H9 (cell line): ENCODE measurements at regions not wholly inside any gene's neighbourhood (a gene's known extent, or its start where the extent isn't known, plus 50 kb on each side); places are given as distances from the start of the nearest gene placed in this dataset.

ENCODE experiments used
- DNase-seq: peaks from one replicate; pipeline ENCODE4 v3.0.0-alpha.2; 2017
- H2AFZ ChIP-seq: one replicate; pipeline ENCODE4 v1.6.1; 2013; ENCODE audit warnings: mild to moderate bottlenecking, low read length, control low read depth, moderate library complexity
- H2AK5ac ChIP-seq: 2 replicates; pipeline ENCODE4 v1.6.1; 2013; ENCODE audit warnings: low read length, control low read depth, mixed read lengths; ENCODE audit not compliant: insufficient read length
- H2BK120ac ChIP-seq: one replicate; pipeline ENCODE4 v1.6.1; 2013; ENCODE audit warnings: low read depth, mild to moderate bottlenecking, low read length, control low read depth, inconsistent platforms; ENCODE audit not compliant: poor library complexity, severe bottlenecking
- H2BK12ac ChIP-seq: 2 replicates; pipeline ENCODE4 v1.6.1; 2013; ENCODE audit warnings: low read length, control low read depth, mixed read lengths, low read depth; ENCODE audit not compliant: insufficient read length
- H2BK15ac ChIP-seq: 2 replicates; pipeline ENCODE4 v1.6.1; 2013; ENCODE audit warnings: low read depth, low read length, control low read depth
- H2BK20ac ChIP-seq: one replicate; pipeline ENCODE4 v1.6.1; 2013; ENCODE audit warnings: low read depth, mild to moderate bottlenecking, low read length, control low read depth, inconsistent platforms; ENCODE audit not compliant: poor library complexity, severe bottlenecking
- H2BK5ac ChIP-seq: 2 replicates; pipeline ENCODE4 v1.6.1; 2013; ENCODE audit warnings: low read length, control low read depth, mixed read lengths; ENCODE audit not compliant: insufficient read length
- H3K14ac ChIP-seq: 2 replicates; pipeline ENCODE4 v1.6.1; 2013; ENCODE audit warnings: low read length, control low read depth; ENCODE audit not compliant: insufficient read depth
- H3K18ac ChIP-seq: 2 replicates; pipeline ENCODE4 v1.6.1; 2013; ENCODE audit warnings: low read depth, mild to moderate bottlenecking, mixed read lengths, low read length, control low read depth; ENCODE audit not compliant: insufficient read length
- H3K23ac ChIP-seq: 2 replicates; pipeline ENCODE4 v1.6.1; 2013; ENCODE audit warnings: low read length, control low read depth, mixed read lengths, low read depth; ENCODE audit not compliant: insufficient read length
- H3K23me2 ChIP-seq: 2 replicates; pipeline ENCODE4 v1.6.1; 2013; ENCODE audit warnings: low read depth, mild to moderate bottlenecking, mixed read lengths, low read length, control low read depth; ENCODE audit not compliant: insufficient read length, poor library complexity, severe bottlenecking
- H3K27ac ChIP-seq: 2 replicates; pipeline ENCODE4 v1.5.1; 2013; ENCODE audit warnings: low read length, control low read depth, mixed read lengths, low read depth; ENCODE audit not compliant: insufficient read length
- H3K27me3 ChIP-seq: 2 replicates; pipeline ENCODE4 v1.6.1; 2013; ENCODE audit warnings: low read length, control low read depth, inconsistent platforms; ENCODE audit not compliant: insufficient read depth
- H3K4ac ChIP-seq: 2 replicates; pipeline ENCODE4 v1.6.1; 2013; ENCODE audit warnings: low read depth, mild to moderate bottlenecking, control low read depth, inconsistent platforms, low read length, moderate library complexity
- H3K4me1 ChIP-seq: 2 replicates; pipeline ENCODE4 v1.6.1; 2013; ENCODE audit warnings: low read length, control low read depth, inconsistent platforms; ENCODE audit not compliant: insufficient read depth
- H3K4me2 ChIP-seq: 2 replicates; pipeline ENCODE4 v1.6.1; 2013; ENCODE audit warnings: low read length, control low read depth, mixed read lengths; ENCODE audit not compliant: insufficient read length, insufficient read depth
- H3K56ac ChIP-seq: 2 replicates; pipeline ENCODE4 v1.6.1; 2013; ENCODE audit warnings: low read depth, mild to moderate bottlenecking, mixed read lengths, low read length, control low read depth; ENCODE audit not compliant: insufficient read length
- H3K79me1 ChIP-seq: 2 replicates; pipeline ENCODE4 v1.6.1; 2013; ENCODE audit warnings: low read depth, mild to moderate bottlenecking, moderate library complexity, low read length, control low read depth, inconsistent platforms; ENCODE audit not compliant: insufficient read depth, poor library complexity, severe bottlenecking
- H3K79me2 ChIP-seq: 2 replicates; pipeline ENCODE4 v1.6.1; 2013; ENCODE audit warnings: low read length, control low read depth, inconsistent platforms; ENCODE audit not compliant: insufficient read depth
- H3K9ac ChIP-seq: 2 replicates; pipeline ENCODE4 v1.6.1; 2013; ENCODE audit warnings: low read length, control low read depth, mixed read lengths; ENCODE audit not compliant: insufficient read length; ENCODE audit errors: extremely low read depth
- H3K9me3 ChIP-seq: one replicate; pipeline ENCODE4 v1.6.1; 2013; ENCODE audit warnings: low read depth, low read length, inconsistent platforms; ENCODE audit not compliant: control insufficient read depth
- H3T11ph ChIP-seq: one replicate; pipeline ENCODE4 v1.6.1; 2013; ENCODE audit warnings: mild to moderate bottlenecking, low read length, control low read depth, inconsistent platforms
- H4K20me1 ChIP-seq: one replicate; pipeline ENCODE4 v1.6.1; 2013; ENCODE audit not compliant: control insufficient read depth, insufficient read length, insufficient read depth
- H4K5ac ChIP-seq: 2 replicates; pipeline ENCODE4 v1.6.1; 2013; ENCODE audit warnings: low read depth, mild to moderate bottlenecking, mixed read lengths, low read length, control low read depth; ENCODE audit not compliant: insufficient read length
- H4K8ac ChIP-seq: replicated peaks from 2 replicates; pipeline ENCODE4 v1.6.1; 2013; ENCODE audit warnings: low read length, control low read depth, mixed read lengths, low read depth; ENCODE audit not compliant: insufficient read length
- H4K91ac ChIP-seq: 2 replicates; pipeline ENCODE4 v1.6.1; 2013; ENCODE audit warnings: low read depth, mild to moderate bottlenecking, moderate library complexity, mixed read lengths, low read length, control low read depth; ENCODE audit not compliant: insufficient read length
- H3K27ac Mint-ChIP-seq, 3 experiments: 2 replicates in 2 of 3; 3 replicates in 1 of 3; pipeline ENCODE4 v1.8.0; 2020 to 2021; ENCODE audit warnings: mixed read lengths in 3 of 3, mild to moderate bottlenecking in 1 of 3, moderate library complexity in 1 of 3
- H3K27me3 Mint-ChIP-seq: 2 replicates; pipeline ENCODE4 v1.8.0; 2021; ENCODE audit warnings: low read depth, mild to moderate bottlenecking, moderate library complexity, mixed read lengths
- H3K36me3 Mint-ChIP-seq, 3 experiments: 2 replicates in 2 of 3; 3 replicates in 1 of 3; pipeline ENCODE4 v1.8.0; 2020 to 2021; ENCODE audit warnings: low read depth in 3 of 3, mixed read lengths in 3 of 3; ENCODE audit not compliant: insufficient read depth in 1 of 3
- H3K4me1 Mint-ChIP-seq, 2 experiments: 2 replicates each; pipeline ENCODE4 v1.8.0; 2020; ENCODE audit warnings: mixed read lengths in 2 of 2
- H3K4me3 Mint-ChIP-seq, 2 experiments: 2 replicates in 1 of 2; 3 replicates in 1 of 2; pipeline ENCODE4 v1.8.0; 2020 to 2021; ENCODE audit warnings: mild to moderate bottlenecking in 2 of 2, mixed read lengths in 2 of 2, moderate library complexity in 1 of 2
- H3K9me3 Mint-ChIP-seq, 2 experiments: 2 replicates in 1 of 2; 3 replicates in 1 of 2; pipeline ENCODE4 v1.8.0; 2020; ENCODE audit warnings: mild to moderate bottlenecking in 2 of 2, mixed read lengths in 2 of 2, moderate library complexity in 1 of 2
- CTCF ChIP-seq: fragments of 200-600 bp; sonication (generic); conservative IDR thresholded peaks from 3 replicates; pipeline ENCODE4 v1.8.0; 2021; ENCODE audit warnings: antibody characterized with exemption, mild to moderate bottlenecking
- WGBS: extraction: QIAGEN DNeasy Blood & Tissue Kit; methylation state at CpG from one replicate; pipeline ENCODE4 v1.1.7; 2013; ENCODE audit warnings: missing lambda C conversion rate, low lambda C conversion rate, mixed read lengths; ENCODE audit not compliant: insufficient read length; ENCODE audit errors: extremely low coverage; 5-methylcytosine and 5-hydroxymethylcytosine counted together

GRCh38 chr7:152520861-152521302 is 85.1 kb upstream of the KMT2C start:
- Histone ChIP-seq H2BK15ac (no peak overlapping the region), H3K9me3 (peaks cover 7% of the 10 kb centered on the region), H3K56ac (no peak overlapping the region), H4K5ac (no peak overlapping the region), H2BK12ac (no peak overlapping the region), H3K14ac (no peak overlapping the region), H3K23ac (no peak overlapping the region), H4K20me1 (no peaks in the 10 kb centered on the region), H3K4me2 (no peak overlapping the region), H2BK120ac (no peak overlapping the region), H3K9ac (no peak overlapping the region), H3K79me1 (no peaks in the 10 kb centered on the region), H3K79me2 (no peaks in the 10 kb centered on the region), H3K18ac (no peak overlapping the region), H4K8ac (no peak overlapping the region), H3K4me1 (no peaks in the 10 kb centered on the region; the same call in 1 of the 2 replicates), H2BK5ac (no peak overlapping the region), H4K91ac (no peak overlapping the region), H3K23me2 (no peaks in the 10 kb centered on the region), H2BK20ac (no peak overlapping the region), H3K27me3 (no peaks in the 10 kb centered on the region), H3K4ac (no peak overlapping the region), H2AK5ac (no peak overlapping the region), H3K27ac (no peak overlapping the region), H3T11ph (no peak overlapping the region), H2AFZ (no peak overlapping the region)
- H3K27me3 Mint-ChIP-seq: no peaks in the 10 kb centered on the region; the same call in 1 of the 2 replicates
- WGBS: no CpG with 5 or more reads among the region's 5 CpGs
- peaks cover 13 to 14% of the 10 kb centered on the region in 2 experiments for H3K9me3 Mint-ChIP-seq
- peaks cover 2 to 8% (median 6%) of the 10 kb centered on the region in 3 experiments; a peak in 6 of 7 replicates for H3K36me3 Mint-ChIP-seq
- no peak for TF ChIP-seq CTCF
- no peak overlapping the region; a peak in 1 of 7 replicates for H3K27ac Mint-ChIP-seq
- H3K4me1 Mint-ChIP-seq: peaks cover 18 to 23% of the 10 kb centered on the region in 2 experiments
- DNase-seq: no peak
- no peak overlapping the region; a peak in 1 of 5 replicates for H3K4me3 Mint-ChIP-seq
